ENCODE measurements at regions not wholly inside any gene's neighbourhood (a gene's known extent, or its start where the extent isn't known, plus 50 kb on each side); places are given as distances from the start of the nearest gene placed in this dataset.

DNA sequence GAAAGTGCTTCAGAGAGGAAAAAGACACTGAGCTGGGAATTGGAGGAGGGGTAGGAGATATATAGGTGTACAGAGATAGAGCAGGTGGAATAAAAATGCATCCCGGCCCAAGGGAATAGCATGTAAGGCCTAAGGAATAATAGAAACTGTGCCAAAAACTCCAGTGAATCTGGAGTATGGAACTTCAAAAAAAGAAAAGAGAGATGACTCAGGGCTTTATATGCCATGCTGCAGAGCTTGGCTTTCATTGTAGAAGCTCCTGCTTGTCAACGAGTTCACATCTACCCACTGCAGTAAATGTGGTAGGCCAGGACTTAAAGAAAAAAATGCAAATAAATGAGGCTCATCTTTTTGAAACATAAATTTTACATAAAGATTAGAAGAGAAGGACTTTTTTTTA lies 131.8 kb downstream of the MREG start:
- TF ChIP-seq, protein P1, sequence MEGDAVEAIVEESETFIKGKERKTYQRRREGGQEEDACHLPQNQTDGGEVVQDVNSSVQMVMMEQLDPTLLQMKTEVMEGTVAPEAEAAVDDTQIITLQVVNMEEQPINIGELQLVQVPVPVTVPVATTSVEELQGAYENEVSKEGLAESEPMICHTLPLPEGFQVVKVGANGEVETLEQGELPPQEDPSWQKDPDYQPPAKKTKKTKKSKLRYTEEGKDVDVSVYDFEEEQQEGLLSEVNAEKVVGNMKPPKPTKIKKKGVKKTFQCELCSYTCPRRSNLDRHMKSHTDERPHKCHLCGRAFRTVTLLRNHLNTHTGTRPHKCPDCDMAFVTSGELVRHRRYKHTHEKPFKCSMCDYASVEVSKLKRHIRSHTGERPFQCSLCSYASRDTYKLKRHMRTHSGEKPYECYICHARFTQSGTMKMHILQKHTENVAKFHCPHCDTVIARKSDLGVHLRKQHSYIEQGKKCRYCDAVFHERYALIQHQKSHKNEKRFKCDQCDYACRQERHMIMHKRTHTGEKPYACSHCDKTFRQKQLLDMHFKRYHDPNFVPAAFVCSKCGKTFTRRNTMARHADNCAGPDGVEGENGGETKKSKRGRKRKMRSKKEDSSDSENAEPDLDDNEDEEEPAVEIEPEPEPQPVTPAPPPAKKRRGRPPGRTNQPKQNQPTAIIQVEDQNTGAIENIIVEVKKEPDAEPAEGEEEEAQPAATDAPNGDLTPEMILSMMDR (IDR thresholded peaks at IDR 0.05; ENCODE audit: extremely low read depth, low read depth, low read length) = no peak

DNA sequence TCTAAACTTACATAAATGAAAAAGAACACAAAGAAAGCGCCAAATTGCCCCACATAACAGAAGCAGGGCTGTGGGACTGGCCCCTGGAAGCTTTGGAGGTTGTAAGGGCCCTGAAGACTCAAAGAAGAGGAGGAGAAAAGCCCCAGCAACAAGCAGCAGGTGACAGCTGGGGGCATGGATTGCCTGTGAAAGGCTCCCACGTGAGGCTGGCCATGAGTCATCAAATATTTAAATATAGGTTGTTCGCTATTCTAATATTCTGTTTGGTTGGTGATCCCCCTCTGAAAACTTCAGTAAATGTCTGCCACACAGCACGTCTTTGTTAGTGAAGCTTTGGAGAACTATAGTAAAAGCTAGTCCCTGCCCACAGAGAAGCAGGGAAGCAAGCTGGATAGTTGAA lies 132.4 kb downstream of the MREG start:
- peaks cover 47% of the 10 kb centered on the region for H3K4me1 ChIP-seq (ENCODE audit: insufficient read depth, low read length)
- no peak overlapping the region for H2AFZ ChIP-seq (ENCODE audit: low read length)
- no peaks in the 10 kb centered on the region for H4K20me1 ChIP-seq (ENCODE audit: insufficient read depth, low read length)
- H3K4me2 ChIP-seq (ENCODE audit: insufficient read depth, low read length) = no peak overlapping the region
- no peaks in the 10 kb centered on the region for H3K36me3 ChIP-seq (ENCODE audit: insufficient read depth, low read length)
- H3K27ac ChIP-seq (ENCODE audit: low read depth, low read length) = peak overlapping the region; percentile 35
- DNase-seq (ENCODE audit: insufficient read length, low spot score, missing footprints) = no peak
- H3K4me3 ChIP-seq (ENCODE audit: insufficient read depth, low read length) = no peak overlapping the region
- H3K9me3 ChIP-seq (ENCODE audit: low read depth, low read length) = no peaks in the 10 kb centered on the region
- H3K27me3 ChIP-seq (ENCODE audit: insufficient read depth, low read length) = no peaks in the 10 kb centered on the region
- H3K79me2 ChIP-seq (ENCODE audit: insufficient read depth, low read length) = no peaks in the 10 kb centered on the region
- TF ChIP-seq, protein P1 (IDR thresholded peaks at IDR 0.05; ENCODE audit: extremely low read depth, low read depth, low read length) = no peak

More for the DNA sequence above, 131.8 kb downstream of the MREG start:
- Histone ChIP-seq H3K9me3 (ENCODE audit: low read depth, low read length) (no peaks in the 10 kb centered on the region), H3K4me2 (ENCODE audit: insufficient read depth, low read length) (no peak overlapping the region), H4K20me1 (ENCODE audit: insufficient read depth, low read length) (no peaks in the 10 kb centered on the region), H3K4me3 (ENCODE audit: insufficient read depth, low read length) (no peak overlapping the region), H2AFZ (ENCODE audit: low read length) (no peak overlapping the region), H3K4me1 (ENCODE audit: insufficient read depth, low read length) (peaks cover 49% of the 10 kb centered on the region), H3K36me3 (ENCODE audit: insufficient read depth, low read length) (no peaks in the 10 kb centered on the region), H3K27ac (ENCODE audit: low read depth, low read length) (peak overlapping the region; percentile 35), H3K79me2 (ENCODE audit: insufficient read depth, low read length) (no peaks in the 10 kb centered on the region), H3K27me3 (ENCODE audit: insufficient read depth, low read length) (no peaks in the 10 kb centered on the region)
- DNase-seq (ENCODE audit: insufficient read length, low spot score, missing footprints) = peak; percentile 53

DNA sequence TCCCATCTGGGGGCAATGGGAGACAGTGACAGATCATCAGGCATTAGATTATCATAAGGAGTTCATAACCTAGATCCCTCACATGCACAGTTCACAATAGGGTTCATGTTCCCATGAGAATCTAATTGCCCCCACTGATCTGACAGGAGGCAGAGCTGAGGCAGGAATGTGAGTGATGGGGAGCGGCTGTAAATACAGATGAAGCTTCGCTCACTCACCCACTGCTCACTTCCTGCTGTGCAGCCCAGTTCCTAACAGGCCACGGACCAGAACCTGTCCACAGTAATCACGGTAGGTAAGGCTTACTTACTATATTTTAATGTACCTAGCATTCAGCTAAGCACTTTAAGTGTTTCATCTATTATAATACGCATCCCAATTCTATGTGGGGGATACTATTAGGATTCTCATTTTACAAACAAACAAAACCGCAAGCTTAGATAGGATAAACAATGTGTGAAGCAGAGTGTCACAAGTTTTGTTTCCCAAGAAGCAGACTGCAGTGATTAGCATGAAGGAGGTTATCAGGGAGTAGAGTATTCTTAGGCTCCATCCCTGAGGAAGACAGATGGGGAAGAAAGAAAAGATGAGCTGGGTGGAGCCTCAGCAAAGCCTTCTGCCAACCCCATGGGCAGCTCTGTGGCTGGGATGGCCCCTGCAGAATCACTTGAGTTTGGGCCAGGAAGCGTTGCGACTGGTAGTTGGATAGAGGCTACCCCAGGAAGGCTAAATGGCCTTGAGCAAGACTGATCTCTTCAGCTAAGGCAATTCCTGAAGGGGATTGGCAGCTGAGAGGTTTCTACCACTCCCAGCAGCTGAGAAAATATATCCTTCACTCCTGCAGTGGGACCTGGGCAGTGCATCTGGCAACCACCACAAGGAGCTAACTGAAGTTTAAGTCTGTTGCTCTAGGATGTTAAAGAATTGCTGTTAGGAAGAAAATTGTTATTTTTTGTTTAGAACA lies 133.1 kb downstream of the MREG start:
- no peak overlapping the region for H2AFZ ChIP-seq (ENCODE audit: low read length)
- no peak overlapping the region for H3K4me3 ChIP-seq (ENCODE audit: insufficient read depth, low read length)
- H3K27me3 ChIP-seq (ENCODE audit: insufficient read depth, low read length) = no peaks in the 10 kb centered on the region
- H3K27ac ChIP-seq (ENCODE audit: low read depth, low read length) = no peak overlapping the region
- no peaks in the 10 kb centered on the region for H3K36me3 ChIP-seq (ENCODE audit: insufficient read depth, low read length)
- no peak overlapping the region for H3K4me2 ChIP-seq (ENCODE audit: insufficient read depth, low read length)
- no peak for DNase-seq (ENCODE audit: insufficient read length, low spot score, missing footprints)
- peaks cover 40% of the 10 kb centered on the region for H3K4me1 ChIP-seq (ENCODE audit: insufficient read depth, low read length)
- no peaks in the 10 kb centered on the region for H4K20me1 ChIP-seq (ENCODE audit: insufficient read depth, low read length)
- no peaks in the 10 kb centered on the region for H3K79me2 ChIP-seq (ENCODE audit: insufficient read depth, low read length)
- no peaks in the 10 kb centered on the region for H3K9me3 ChIP-seq (ENCODE audit: low read depth, low read length)
- TF ChIP-seq, protein P1 (IDR thresholded peaks at IDR 0.05; ENCODE audit: extremely low read depth, low read depth, low read length) = no peak

DNA sequence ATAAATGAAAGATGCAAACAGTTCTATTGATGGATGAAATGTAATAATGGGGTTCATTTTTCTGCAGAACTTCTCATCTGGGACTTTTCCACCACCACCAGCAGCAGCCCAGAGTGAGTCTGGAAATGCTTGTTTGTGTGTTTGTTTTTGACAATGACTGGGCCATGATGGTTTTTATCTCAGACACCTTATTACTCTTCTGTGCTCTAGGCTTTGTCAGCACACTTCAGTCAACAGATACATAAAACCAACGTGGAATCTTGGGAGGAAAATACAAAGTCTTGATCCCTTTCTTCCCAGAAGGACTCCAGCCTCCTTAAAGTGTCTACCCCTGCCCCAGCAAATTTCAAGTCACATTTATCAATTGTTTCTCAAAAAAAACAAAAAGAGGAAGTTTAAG lies 134.0 kb downstream of the MREG start:
- H3K27ac ChIP-seq (ENCODE audit: low read depth, low read length) = no peak overlapping the region
- H3K4me2 ChIP-seq (ENCODE audit: insufficient read depth, low read length) = no peak overlapping the region
- H3K4me1 ChIP-seq (ENCODE audit: insufficient read depth, low read length) = peaks cover 31% of the 10 kb centered on the region
- H4K20me1 ChIP-seq (ENCODE audit: insufficient read depth, low read length) = no peaks in the 10 kb centered on the region
- no peaks in the 10 kb centered on the region for H3K36me3 ChIP-seq (ENCODE audit: insufficient read depth, low read length)
- H2AFZ ChIP-seq (ENCODE audit: low read length) = no peak overlapping the region
- TF ChIP-seq, protein P1 (IDR thresholded peaks at IDR 0.05; ENCODE audit: extremely low read depth, low read depth, low read length) = no peak
- no peak overlapping the region for H3K4me3 ChIP-seq (ENCODE audit: insufficient read depth, low read length)
- no peaks in the 10 kb centered on the region for H3K79me2 ChIP-seq (ENCODE audit: insufficient read depth, low read length)
- no peak for DNase-seq (ENCODE audit: insufficient read length, low spot score, missing footprints)
- no peaks in the 10 kb centered on the region for H3K27me3 ChIP-seq (ENCODE audit: insufficient read depth, low read length)
- H3K9me3 ChIP-seq (ENCODE audit: low read depth, low read length) = no peaks in the 10 kb centered on the region

Data from osteoblast (primary cell).